CD4-positive, alpha-beta T cell (primary cell): ENCODE measurements at regions not wholly inside any gene's neighbourhood (a gene's known extent, or its start where the extent isn't known, plus 50 kb on each side); places are given as distances from the start of the nearest gene placed in this dataset.
A peak's percentile ranks its signal among the peaks of the same experiment; 100 is the strongest.

Source experiments
- ATAC-seq: fragments of 200-7000 bp; cut with Tn5 transposase; one replicate; pipeline ENCODE4 v1.10.0; 2022; ENCODE audit warnings: mild to moderate bottlenecking; ENCODE audit not compliant: poor library complexity
- CTCF ChIA-PET: fragments of 350-600 bp; sonication (Branson Sonifier 250); formaldehyde crosslinking; loops from one replicate; lab custom pipeline; 2021; ENCODE audit warnings: antibody characterized with exemption, inconsistent platforms; lab: Charles Lee
- POLR2A ChIA-PET: fragments of 350-600 bp; sonication (Branson Sonifier 250); formaldehyde crosslinking; loops from one replicate; lab custom pipeline; 2021; ENCODE audit warnings: antibody characterized with exemption, inconsistent platforms; lab: Charles Lee
- DNase-seq, 14 experiments: peaks; one replicate each; pipeline ENCODE4 v3.0.0-alpha.2; 2013 to 2020; ENCODE audit warnings: mixed read lengths in 2 of 14
- H3K27ac ChIP-seq, 2 donors: one replicate each; pipeline versions ENCODE4 v1.5.1 to v1.7.0; 2013; ENCODE audit warnings: low read length in 2 of 2, low read depth in 1 of 2, mild to moderate bottlenecking in 1 of 2
- H3K27me3 ChIP-seq, 2 experiments: 1 replicate in 1 of 2; 2 replicates in 1 of 2; pipeline versions ENCODE4 v1.6.1 to v1.7.0; 2013; ENCODE audit warnings: low read length in 2 of 2, control low read depth in 1 of 2, mild to moderate bottlenecking in 1 of 2, moderate library complexity in 1 of 2; ENCODE audit not compliant: insufficient read depth in 2 of 2, control insufficient read depth in 1 of 2
- H3K36me3 ChIP-seq: one replicate; pipeline ENCODE4 v1.6.1; 2013; ENCODE audit warnings: low read length, control low read depth; ENCODE audit not compliant: insufficient read depth
- H3K4me1 ChIP-seq: one replicate; pipeline ENCODE4 v1.6.1; 2013; ENCODE audit warnings: low read length, control low read depth; ENCODE audit not compliant: insufficient read depth
- H3K4me3 ChIP-seq: one replicate; pipeline ENCODE4 v1.5.1; 2013; ENCODE audit warnings: mild to moderate bottlenecking, low read length, moderate library complexity
- H3K9me3 ChIP-seq, 2 experiments: 1 replicate in 1 of 2; 2 replicates in 1 of 2; pipeline versions ENCODE4 v1.6.1 to v1.7.0; 2013; ENCODE audit warnings: low read length in 2 of 2, mild to moderate bottlenecking in 2 of 2, control low read depth in 1 of 2, moderate library complexity in 1 of 2; ENCODE audit not compliant: control insufficient read depth in 1 of 2, insufficient read depth in 1 of 2
- H3K27ac Mint-ChIP-seq: one replicate; pipeline ENCODE4 v1.8.0; 2020; ENCODE audit warnings: mixed read lengths
- H3K27me3 Mint-ChIP-seq: one replicate; pipeline ENCODE4 v1.8.0; 2021; ENCODE audit warnings: mixed read lengths
- H3K36me3 Mint-ChIP-seq: one replicate; pipeline ENCODE4 v1.8.0; 2021; ENCODE audit warnings: low read depth, mixed read lengths
- H3K4me1 Mint-ChIP-seq: one replicate; pipeline ENCODE4 v1.8.0; 2021; ENCODE audit warnings: low read depth, mixed read lengths
- H3K4me3 Mint-ChIP-seq: one replicate; pipeline ENCODE4 v1.8.0; 2020; ENCODE audit warnings: mild to moderate bottlenecking, mixed read lengths
- H3K9me3 Mint-ChIP-seq: one replicate; pipeline ENCODE4 v1.8.0; 2020; ENCODE audit warnings: mixed read lengths
- intact Hi-C, 2 experiments: fragments of 100-400 bp; cut with DNase I in 1 of 2; cut with micrococcal nuclease in 1 of 2; formaldehyde crosslinking; loops; one replicate each; pipeline versions ENCODE4 v1.15.1 to v1.9.0; 2023 to 2025; cut with DNase I, micrococcal nuclease
- TF ChIP-seq, protein P1 (sequence below): fragments of 200-600 bp; IDR thresholded peaks from one replicate; pipeline ENCODE4 v1.8.0; 2022; ENCODE audit warnings: antibody characterized with exemption, mild to moderate bottlenecking

DNA sequence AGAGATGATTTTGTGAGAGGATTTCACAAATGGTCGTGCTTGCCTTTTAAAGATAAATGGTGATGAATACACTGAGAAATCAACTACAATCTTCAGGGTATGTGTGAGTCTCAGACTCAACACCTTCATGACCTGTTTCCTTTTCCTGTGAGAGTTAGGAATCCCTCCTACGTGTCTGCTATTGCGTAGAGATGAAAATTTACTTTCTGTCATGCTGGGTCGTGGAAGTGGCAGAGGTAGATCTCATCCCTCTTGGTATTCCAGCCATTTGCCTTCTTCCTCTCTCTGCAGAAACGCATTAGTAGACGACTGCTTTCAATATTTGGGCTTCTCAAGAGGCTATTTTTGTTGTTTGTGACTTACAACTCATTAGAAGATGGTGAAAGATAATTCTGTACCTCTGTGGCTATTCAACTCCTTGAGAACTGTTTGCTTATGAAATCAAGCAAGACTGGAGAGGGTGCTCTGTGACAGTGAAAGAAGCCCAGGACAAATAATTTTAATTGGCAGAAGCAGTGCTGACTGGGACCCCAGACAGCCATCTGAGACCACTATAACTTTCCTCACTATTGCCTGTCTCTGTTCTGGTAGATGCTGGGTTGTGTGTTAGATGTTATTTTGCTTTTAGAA is 233.1 kb downstream of the LACC1 start:
- H3K4me1 ChIP-seq, result peaks cover 7% of the 10 kb centered on the region
- intact Hi-C loops, result no loop called here
- Mint-ChIP-seq H3K4me1 (peaks cover 13% of the 10 kb centered on the region), H3K27ac (no peak overlapping the region), H3K4me3 (no peak overlapping the region), H3K27me3 (no peaks in the 10 kb centered on the region), H3K9me3 (no peaks in the 10 kb centered on the region), H3K36me3 (no peaks in the 10 kb centered on the region)
- TF ChIP-seq, protein P1, sequence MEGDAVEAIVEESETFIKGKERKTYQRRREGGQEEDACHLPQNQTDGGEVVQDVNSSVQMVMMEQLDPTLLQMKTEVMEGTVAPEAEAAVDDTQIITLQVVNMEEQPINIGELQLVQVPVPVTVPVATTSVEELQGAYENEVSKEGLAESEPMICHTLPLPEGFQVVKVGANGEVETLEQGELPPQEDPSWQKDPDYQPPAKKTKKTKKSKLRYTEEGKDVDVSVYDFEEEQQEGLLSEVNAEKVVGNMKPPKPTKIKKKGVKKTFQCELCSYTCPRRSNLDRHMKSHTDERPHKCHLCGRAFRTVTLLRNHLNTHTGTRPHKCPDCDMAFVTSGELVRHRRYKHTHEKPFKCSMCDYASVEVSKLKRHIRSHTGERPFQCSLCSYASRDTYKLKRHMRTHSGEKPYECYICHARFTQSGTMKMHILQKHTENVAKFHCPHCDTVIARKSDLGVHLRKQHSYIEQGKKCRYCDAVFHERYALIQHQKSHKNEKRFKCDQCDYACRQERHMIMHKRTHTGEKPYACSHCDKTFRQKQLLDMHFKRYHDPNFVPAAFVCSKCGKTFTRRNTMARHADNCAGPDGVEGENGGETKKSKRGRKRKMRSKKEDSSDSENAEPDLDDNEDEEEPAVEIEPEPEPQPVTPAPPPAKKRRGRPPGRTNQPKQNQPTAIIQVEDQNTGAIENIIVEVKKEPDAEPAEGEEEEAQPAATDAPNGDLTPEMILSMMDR, result no peak
- peak overlapping the region in 1 of 2 donors; percentile 15 for H3K27ac ChIP-seq
- no peaks in the 10 kb centered on the region for H3K9me3 ChIP-seq
- H3K36me3 ChIP-seq, result no peaks in the 10 kb centered on the region
- no peaks in the 10 kb centered on the region for H3K27me3 ChIP-seq
- ChIA-PET POLR2A (no interaction called here), CTCF (no interaction called here)
- no peak overlapping the region for H3K4me3 ChIP-seq
- ATAC-seq (no peak), DNase-seq (peak in 2 of 14 experiments; percentile 14 to 63)

DNA sequence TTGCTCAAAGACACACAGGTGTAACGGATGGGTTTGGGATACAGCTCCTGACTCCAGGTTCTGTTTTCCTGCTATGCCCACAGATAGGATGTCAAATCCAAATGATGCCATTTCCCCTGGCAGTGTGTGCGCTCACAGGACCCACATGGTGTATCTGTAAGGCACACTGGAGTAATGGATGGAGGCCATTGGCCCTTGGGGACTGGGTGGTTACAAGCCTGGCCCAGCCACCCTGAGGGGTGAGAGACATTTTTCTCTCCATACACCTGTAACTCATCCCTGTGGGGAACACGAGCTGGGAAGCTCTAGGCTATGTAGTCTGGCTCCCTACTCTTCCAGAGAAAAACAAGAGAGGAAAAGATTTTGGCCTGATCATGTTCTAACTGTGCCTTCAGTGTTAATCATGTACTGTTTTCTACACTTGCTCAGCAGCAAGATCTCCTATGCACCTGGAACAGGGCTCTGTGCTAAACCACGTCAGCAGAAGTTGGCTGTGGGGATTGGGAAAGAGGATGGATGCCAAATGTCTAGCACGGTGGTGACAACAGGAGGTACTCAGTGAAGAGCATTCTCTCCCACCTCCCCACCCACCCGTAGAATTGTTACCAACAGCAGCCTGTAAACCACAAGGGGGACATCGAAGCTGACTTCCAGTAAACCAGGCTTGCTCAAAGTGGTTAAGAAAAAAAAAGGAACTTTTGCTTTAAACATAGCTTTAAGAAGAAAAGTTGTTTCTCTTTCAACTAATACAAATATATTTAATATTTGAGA is 237.0 kb downstream of the LACC1 start:
- H3K4me1 ChIP-seq, result peaks cover 7% of the 10 kb centered on the region
- no peaks in the 10 kb centered on the region for H3K9me3 ChIP-seq
- no peak overlapping the region for H3K4me3 ChIP-seq
- H3K36me3 ChIP-seq, result no peaks in the 10 kb centered on the region
- no peak overlapping the region for H3K4me3 Mint-ChIP-seq
- no peaks in the 10 kb centered on the region for H3K27me3 Mint-ChIP-seq
- no peak overlapping the region for H3K27ac Mint-ChIP-seq
- H3K36me3 Mint-ChIP-seq, result no peaks in the 10 kb centered on the region
- intact Hi-C loops, result loop anchor here in 1 of 2 experiments (5.0 kb wide), 1 partner anchor 51 kb away; no protein-coding TSS in a partner anchor
- ATAC-seq, result peak; percentile 29
- CTCF ChIA-PET, result interaction anchor here (0.6 to 1.1 kb wide), 2 partner anchors 9 to 73 kb away, joined by 3 read pairs; no protein-coding TSS in a partner anchor
- DNase-seq, result peak in 3 of 14 experiments; percentile 19 to 30 (median 29)
- TF ChIP-seq, protein P1, result no peak
- H3K27me3 ChIP-seq, result no peaks in the 10 kb centered on the region
- POLR2A ChIA-PET, result interaction anchor here (0.8 kb wide), 1 partner anchor 15 kb away, joined by 3 read pairs; no protein-coding TSS in a partner anchor
- no peaks in the 10 kb centered on the region for H3K9me3 Mint-ChIP-seq
- no peak overlapping the region for H3K27ac ChIP-seq
- peaks cover 16% of the 10 kb centered on the region for H3K4me1 Mint-ChIP-seq

DNA sequence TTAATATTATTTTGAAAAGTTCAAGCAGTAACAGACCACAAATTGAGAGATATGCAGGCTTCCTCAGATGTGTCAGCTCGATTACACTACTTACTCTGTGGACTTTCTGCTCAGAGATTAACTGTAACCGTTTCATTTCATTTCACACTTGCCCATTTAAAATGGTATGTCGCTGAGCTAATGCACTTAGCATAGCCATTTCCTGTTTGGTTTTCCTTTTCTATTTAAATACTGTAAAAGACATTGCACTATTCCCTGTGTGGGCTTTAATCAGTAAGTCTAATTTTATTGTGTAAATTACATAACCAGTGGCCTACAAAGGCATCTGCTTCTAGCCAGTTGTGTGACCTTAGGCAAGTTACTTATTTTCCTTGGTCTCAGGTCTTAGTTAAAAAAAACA is 237.6 kb downstream of the LACC1 start:
- ATAC-seq, result no peak
- Mint-ChIP-seq H3K9me3 (no peaks in the 10 kb centered on the region), H3K4me1 (peaks cover 16% of the 10 kb centered on the region), H3K27me3 (no peaks in the 10 kb centered on the region), H3K27ac (no peak overlapping the region), H3K36me3 (no peaks in the 10 kb centered on the region), H3K4me3 (no peak overlapping the region)
- intact Hi-C loops, result loop anchor here in 1 of 2 experiments (5.0 kb wide), 1 partner anchor 50 kb away; no protein-coding TSS in a partner anchor
- ChIA-PET POLR2A (interaction anchor here (0.8 kb wide), 2 partner anchors 16 to 24 kb away, joined by 3 read pairs; no protein-coding TSS in a partner anchor), CTCF (interaction anchor here (0.6 to 1.1 kb wide), 2 partner anchors 8 to 74 kb away, joined by 3 read pairs; no protein-coding TSS in a partner anchor)
- peak in 1 of 14 experiments; percentile 48 for DNase-seq
- H3K36me3 ChIP-seq, result no peaks in the 10 kb centered on the region
- no peak overlapping the region for H3K4me3 ChIP-seq
- no peaks in the 10 kb centered on the region for H3K27me3 ChIP-seq
- TF ChIP-seq, protein P1, result no peak
- H3K9me3 ChIP-seq, result no peaks in the 10 kb centered on the region
- H3K4me1 ChIP-seq, result peaks cover 7% of the 10 kb centered on the region
- no peak overlapping the region for H3K27ac ChIP-seq
